Prostate gland (tissue), 2 donors: ENCODE measurements at regions not wholly inside any gene's neighbourhood (a gene's known extent, or its start where the extent isn't known, plus 50 kb on each side); places are given as distances from the start of the nearest gene placed in this dataset.

Experiments used
- DNase-seq: peaks from one replicate; pipeline ENCODE4 v3.0.0-alpha.2; 2019; ENCODE audit warnings: low spot score
- H3K27ac ChIP-seq, 2 donors: fragments of 200-600 bp; sonication (generic); 2 replicates each; pipeline ENCODE4 v1.5.1; 2017 to 2019
- H3K27me3 ChIP-seq: fragments of 200-600 bp; sonication (generic); replicated peaks from 2 replicates; pipeline ENCODE4 v1.5.1; 2019; ENCODE audit not compliant: insufficient read depth
- H3K36me3 ChIP-seq, 2 donors: fragments of 200-600 bp; sonication (generic); 1 replicate in 1 of 2; 2 replicates in 1 of 2; pipeline versions ENCODE4 v1.5.1 to v1.8.1; 2017 to 2019
- H3K4me1 ChIP-seq: fragments of 200-600 bp; sonication (generic); replicated peaks from 2 replicates; pipeline ENCODE4 v1.5.1; 2019
- H3K4me3 ChIP-seq, 2 donors: fragments of 200-600 bp; sonication (generic); 2 replicates each; pipeline ENCODE4 v1.5.1; 2017 to 2019
- H3K9me3 ChIP-seq: fragments of 200-600 bp; sonication (generic); 2 replicates; pipeline ENCODE4 v1.5.1; 2017
- CTCF ChIP-seq, 4 experiments: fragments of 200-600 bp in 2 of 4; fragments of 450-650 bp in 2 of 4; sonication (generic) in 2 of 4; IDR thresholded peaks; 1 replicate in 3 of 4; 2 replicates in 1 of 4; pipeline ENCODE4 v1.5.1; 2016 to 2019; ENCODE audit warnings: antibody characterized with exemption in 4 of 4, mild to moderate bottlenecking in 2 of 4, moderate library complexity in 2 of 4
- POLR2A ChIP-seq: fragments of 450-650 bp; IDR thresholded peaks from one replicate; pipeline ENCODE4 v1.6.1; 2016; ENCODE audit warnings: antibody characterized with exemption, mild to moderate bottlenecking
- POLR2AphosphoS5 ChIP-seq: sonication (generic); formaldehyde crosslinking; IDR thresholded peaks from one replicate; pipeline ENCODE4 v1.6.1; 2017; ENCODE audit warnings: antibody characterized with exemption
- WGBS: methylation state at CpG from one replicate; pipeline ENCODE4 v1.1.5; 2018; 5-methylcytosine and 5-hydroxymethylcytosine counted together
- intact Hi-C: fragments of 100-400 bp; cut with DNase I; formaldehyde crosslinking; loops from one replicate; pipeline ENCODE4 v1.14.2; 2022

GRCh38 chr2:8495189-8495989 lies 186.5 kb upstream of the ID2 start:
- no peaks in the 10 kb centered on the region for H3K27me3 ChIP-seq
- H3K4me1 ChIP-seq = peaks cover 23% of the 10 kb centered on the region
- no peaks in the 10 kb centered on the region for H3K36me3 ChIP-seq
- DNase-seq = no peak
- no peak overlapping the region for H3K4me3 ChIP-seq
- no peak overlapping the region for H3K27ac ChIP-seq
- TF ChIP-seq CTCF (IDR thresholded peaks at IDR 0.05) (no peak), POLR2AphosphoS5 (no peak), POLR2A (no peak)
- 89% methylated on average over 12 of the region's 12 CpGs for WGBS
- H3K9me3 ChIP-seq = no peaks in the 10 kb centered on the region
- intact Hi-C loops = no loop called here

- TF ChIP-seq POLR2AphosphoS5 = no peak
- no peak for TF ChIP-seq POLR2A
- no peak for TF ChIP-seq CTCF (IDR thresholded peaks at IDR 0.05)
- no peaks in the 10 kb centered on the region for H3K27me3 ChIP-seq
- no peak overlapping the region for H3K4me3 ChIP-seq
- H3K27ac ChIP-seq = no peak overlapping the region
- intact Hi-C loops = no loop called here
- peaks cover 28% of the 10 kb centered on the region for H3K4me1 ChIP-seq
- no peaks in the 10 kb centered on the region for H3K36me3 ChIP-seq
- DNase-seq = no peak
- WGBS = 76% methylated on average over 4 of the region's 4 CpGs
- no peaks in the 10 kb centered on the region for H3K9me3 ChIP-seq
Measured at GRCh38 chr2:8496079-8496478, 185.8 kb upstream of the ID2 start.

- intact Hi-C loops = no loop called here
- no peak overlapping the region for H3K27ac ChIP-seq
- WGBS = 74% methylated on average over 4 of the region's 4 CpGs
- TF ChIP-seq POLR2A = no peak
- no peak for TF ChIP-seq CTCF (IDR thresholded peaks at IDR 0.05)
- no peak for TF ChIP-seq POLR2AphosphoS5
- H3K27me3 ChIP-seq = no peaks in the 10 kb centered on the region
- H3K4me3 ChIP-seq = no peak overlapping the region
- H3K4me1 ChIP-seq = peaks cover 30% of the 10 kb centered on the region
- H3K36me3 ChIP-seq = no peaks in the 10 kb centered on the region
- DNase-seq = no peak
- no peaks in the 10 kb centered on the region for H3K9me3 ChIP-seq
Measured at GRCh38 chr2:8496617-8497016, 185.2 kb upstream of the ID2 start.

- Histone ChIP-seq H3K4me3 (no peak overlapping the region), H3K9me3 (no peaks in the 10 kb centered on the region), H3K4me1 (peaks cover 23% of the 10 kb centered on the region), H3K27me3 (no peaks in the 10 kb centered on the region), H3K36me3 (no peaks in the 10 kb centered on the region), H3K27ac (no peak overlapping the region)
- WGBS = 86% methylated on average over 3 of the region's 3 CpGs
- TF ChIP-seq POLR2AphosphoS5 (no peak), POLR2A (no peak), CTCF (IDR thresholded peaks at IDR 0.05) (no peak)
- DNase-seq = no peak
- intact Hi-C loops = no loop called here
Measured at GRCh38 chr2:8498994-8499393, 182.9 kb upstream of the ID2 start.
